ENCODE measurements at regions not wholly inside any gene's neighbourhood (a gene's known extent, or its start where the extent isn't known, plus 50 kb on each side); places are given as distances from the start of the nearest gene placed in this dataset.

- no peak for DNase-seq
Measured at GRCh38 chr2:14231391-14231898, 401.1 kb upstream of the LRATD1 start.

GRCh38 chr2:14232217-14232616 is 400.3 kb upstream of the LRATD1 start:
- DNase-seq, result no peak

- DNase-seq, result no peak
Measured at GRCh38 chr2:14234911-14235310, 397.6 kb upstream of the LRATD1 start.

GRCh38 chr2:14235667-14236066 is 396.9 kb upstream of the LRATD1 start:
- no peak for DNase-seq

- DNase-seq, result no peak
Measured at GRCh38 chr2:14237902-14238301, 394.6 kb upstream of the LRATD1 start.

- DNase-seq, result no peak
Measured at GRCh38 chr2:14239605-14240004, 392.9 kb upstream of the LRATD1 start.

- no peak for DNase-seq
Measured at GRCh38 chr2:14240868-14241267, 391.6 kb upstream of the LRATD1 start.

- no peak for DNase-seq
Measured at GRCh38 chr2:14245901-14246300, 386.6 kb upstream of the LRATD1 start.

- DNase-seq, result no peak
Measured at GRCh38 chr2:14255135-14255820, 377.2 kb upstream of the LRATD1 start.

- DNase-seq, result no peak
Measured at GRCh38 chr2:14256890-14257289, 375.6 kb upstream of the LRATD1 start.

- DNase-seq, result no peak
Measured at GRCh38 chr2:14257801-14258507, 374.6 kb upstream of the LRATD1 start.

GRCh38 chr2:14261771-14262170 is 370.7 kb upstream of the LRATD1 start:
- DNase-seq, result no peak

GRCh38 chr2:14263053-14263452 is 369.5 kb upstream of the LRATD1 start:
- no peak for DNase-seq

GRCh38 chr2:14270036-14270582 is 362.4 kb upstream of the LRATD1 start:
- DNase-seq, result no peak

- DNase-seq, result no peak
Measured at GRCh38 chr2:14272396-14273075, 360.0 kb upstream of the LRATD1 start.

- no peak for DNase-seq
Measured at GRCh38 chr2:14273650-14274049, 358.9 kb upstream of the LRATD1 start.

GRCh38 chr2:14284244-14284643 is 348.3 kb upstream of the LRATD1 start:
- no peak for DNase-seq

GRCh38 chr2:14285812-14286211 is 346.7 kb upstream of the LRATD1 start:
- DNase-seq, result no peak

- no peak for DNase-seq
Measured at GRCh38 chr2:14288016-14288415, 344.5 kb upstream of the LRATD1 start.

GRCh38 chr2:14292964-14293363 is 339.6 kb upstream of the LRATD1 start:
- DNase-seq, result no peak

GRCh38 chr2:14297340-14297739 is 335.2 kb upstream of the LRATD1 start:
- no peak for DNase-seq

- DNase-seq, result no peak
Measured at GRCh38 chr2:14297906-14298305, 334.6 kb upstream of the LRATD1 start.

GRCh38 chr2:14301331-14301730 is 331.2 kb upstream of the LRATD1 start:
- no peak for DNase-seq

All from activated CD8-positive, alpha-beta memory T cell treated with anti-CD3 and anti-CD28 coated beads, Interleukin-2, amount 50 U/mL, for 48 hours (primary cell).